ENCODE measurements at regions not wholly inside any gene's neighbourhood (a gene's known extent, or its start where the extent isn't known, plus 50 kb on each side); places are given as distances from the start of the nearest gene placed in this dataset.
A peak's percentile ranks its signal among the peaks of the same experiment; 100 is the strongest.

GRCh38 chr9:8237096-8237495, 437.5 kb upstream of the DMAC1 start:
- Mint-ChIP-seq H3K27ac (no peak overlapping the region), H3K27me3 (peaks cover 7% of the 10 kb centered on the region)

GRCh38 chr9:8235489-8235888, 435.9 kb upstream of the DMAC1 start:
- TF ChIP-seq CTCF (IDR thresholded peaks at IDR 0.05; ENCODE audit: unreplicated experiment): peak; percentile 37
- H3K4me3 Mint-ChIP-seq (ENCODE audit: low read depth): no peak overlapping the region
- no peaks in the 10 kb centered on the region for H3K36me3 Mint-ChIP-seq (ENCODE audit: insufficient read depth)
- no peaks in the 10 kb centered on the region for H3K9me3 Mint-ChIP-seq (ENCODE audit: low read depth)
- peaks cover 7% of the 10 kb centered on the region for H3K27me3 Mint-ChIP-seq
- no peak for DNase-seq (ENCODE audit: low spot score, unreplicated experiment)
- H3K27ac Mint-ChIP-seq: no peak overlapping the region
- peaks cover 6% of the 10 kb centered on the region for H3K4me1 Mint-ChIP-seq (ENCODE audit: low read depth)

More at GRCh38 chr9:8237096-8237495, 437.5 kb upstream of the DMAC1 start:
- DNase-seq (ENCODE audit: low spot score, unreplicated experiment): no peak
- H3K4me3 Mint-ChIP-seq (ENCODE audit: low read depth): no peak overlapping the region
- no peaks in the 10 kb centered on the region for H3K36me3 Mint-ChIP-seq (ENCODE audit: insufficient read depth)
- H3K4me1 Mint-ChIP-seq (ENCODE audit: low read depth): peaks cover 8% of the 10 kb centered on the region
- no peak for TF ChIP-seq CTCF (IDR thresholded peaks at IDR 0.05; ENCODE audit: unreplicated experiment)
- no peaks in the 10 kb centered on the region for H3K9me3 Mint-ChIP-seq (ENCODE audit: low read depth)

- TF ChIP-seq CTCF (IDR thresholded peaks at IDR 0.05; ENCODE audit: unreplicated experiment): no peak
- Mint-ChIP-seq H3K27ac (no peak overlapping the region), H3K36me3 (ENCODE audit: insufficient read depth) (no peaks in the 10 kb centered on the region), H3K9me3 (ENCODE audit: low read depth) (no peaks in the 10 kb centered on the region), H3K27me3 (peaks cover 7% of the 10 kb centered on the region), H3K4me3 (ENCODE audit: low read depth) (no peak overlapping the region), H3K4me1 (ENCODE audit: low read depth) (peaks cover 6% of the 10 kb centered on the region)
- no peak for DNase-seq (ENCODE audit: low spot score, unreplicated experiment)
These were observed 434.7 kb upstream of the DMAC1 start for GRCh38 chr9:8234316-8234715.

GRCh38 chr9:8232726-8233125, 433.1 kb upstream of the DMAC1 start:
- H3K4me1 Mint-ChIP-seq (ENCODE audit: low read depth): peaks cover 8% of the 10 kb centered on the region
- H3K4me3 Mint-ChIP-seq (ENCODE audit: low read depth): no peak overlapping the region
- no peaks in the 10 kb centered on the region for H3K9me3 Mint-ChIP-seq (ENCODE audit: low read depth)
- H3K27ac Mint-ChIP-seq: no peak overlapping the region
- DNase-seq (ENCODE audit: low spot score, unreplicated experiment): no peak
- no peak for TF ChIP-seq CTCF (IDR thresholded peaks at IDR 0.05; ENCODE audit: unreplicated experiment)
- peaks cover 7% of the 10 kb centered on the region for H3K27me3 Mint-ChIP-seq
- no peaks in the 10 kb centered on the region for H3K36me3 Mint-ChIP-seq (ENCODE audit: insufficient read depth)

GRCh38 chr9:8229226-8229625, 429.6 kb upstream of the DMAC1 start:
- TF ChIP-seq CTCF (IDR thresholded peaks at IDR 0.05; ENCODE audit: unreplicated experiment): no peak
- Mint-ChIP-seq H3K9me3 (ENCODE audit: low read depth) (no peaks in the 10 kb centered on the region), H3K4me3 (ENCODE audit: low read depth) (no peak overlapping the region), H3K36me3 (ENCODE audit: insufficient read depth) (no peaks in the 10 kb centered on the region), H3K27me3 (peaks cover 4% of the 10 kb centered on the region), H3K4me1 (ENCODE audit: low read depth) (peaks cover 15% of the 10 kb centered on the region), H3K27ac (no peak overlapping the region)
- DNase-seq (ENCODE audit: low spot score, unreplicated experiment): no peak

Measured in progenitor cell of endocrine pancreas (in vitro differentiated cells).